ENCODE measurements at regions not wholly inside any gene's neighbourhood (a gene's known extent, or its start where the extent isn't known, plus 50 kb on each side); places are given as distances from the start of the nearest gene placed in this dataset.

GRCh38 chr2:81942876-81943275 lies 1638.3 kb upstream of the LRRTM1 start:
- no peak for DNase-seq (ENCODE audit: low spot score)

- DNase-seq (ENCODE audit: low spot score), result no peak
These were observed 1637.7 kb upstream of the LRRTM1 start for GRCh38 chr2:81942136-81942680.

GRCh38 chr2:81940266-81940955 lies 1635.9 kb upstream of the LRRTM1 start:
- no peak for DNase-seq (ENCODE audit: low spot score)

GRCh38 chr2:81937944-81938343 lies 1633.4 kb upstream of the LRRTM1 start:
- DNase-seq (ENCODE audit: low spot score), result no peak

GRCh38 chr2:81903534-81903933 lies 1599.0 kb upstream of the LRRTM1 start:
- DNase-seq (ENCODE audit: low spot score), result no peak

GRCh38 chr2:81901017-81901416 lies 1596.5 kb upstream of the LRRTM1 start:
- no peak for DNase-seq (ENCODE audit: low spot score)

- no peak for DNase-seq (ENCODE audit: low spot score)
These were observed 1591.2 kb upstream of the LRRTM1 start for GRCh38 chr2:81895620-81896250.

GRCh38 chr2:81894451-81894990 lies 1590.0 kb upstream of the LRRTM1 start:
- no peak for DNase-seq (ENCODE audit: low spot score)

GRCh38 chr2:81876624-81877023 lies 1572.1 kb upstream of the LRRTM1 start:
- DNase-seq (ENCODE audit: low spot score), result no peak

GRCh38 chr2:81872006-81872405 lies 1567.5 kb upstream of the LRRTM1 start:
- DNase-seq (ENCODE audit: low spot score), result no peak

- DNase-seq (ENCODE audit: low spot score), result no peak
These were observed 1565.6 kb upstream of the LRRTM1 start for GRCh38 chr2:81870119-81870518.

- no peak for DNase-seq (ENCODE audit: low spot score)
These were observed 1554.4 kb upstream of the LRRTM1 start for GRCh38 chr2:81858998-81859397.

- no peak for DNase-seq (ENCODE audit: low spot score)
These were observed 1548.8 kb upstream of the LRRTM1 start for GRCh38 chr2:81853341-81853740.

- DNase-seq (ENCODE audit: low spot score), result no peak
These were observed 1548.1 kb upstream of the LRRTM1 start for GRCh38 chr2:81852651-81853050.

- no peak for DNase-seq (ENCODE audit: low spot score)
These were observed 1535.2 kb upstream of the LRRTM1 start for GRCh38 chr2:81839780-81840179.

- DNase-seq (ENCODE audit: low spot score), result no peak
These were observed 1530.9 kb upstream of the LRRTM1 start for GRCh38 chr2:81835321-81836000.

GRCh38 chr2:81786811-81787210 lies 1482.3 kb upstream of the LRRTM1 start:
- no peak for DNase-seq (ENCODE audit: low spot score)

GRCh38 chr2:81767187-81767912 lies 1462.8 kb upstream of the LRRTM1 start:
- no peak for DNase-seq (ENCODE audit: low spot score)

- DNase-seq (ENCODE audit: low spot score), result no peak
These were observed 1443.0 kb upstream of the LRRTM1 start for GRCh38 chr2:81747481-81748070.

GRCh38 chr2:81739966-81740365 lies 1435.4 kb upstream of the LRRTM1 start:
- no peak for DNase-seq (ENCODE audit: low spot score)

- no peak for DNase-seq (ENCODE audit: low spot score)
These were observed 1430.4 kb upstream of the LRRTM1 start for GRCh38 chr2:81734981-81735380.

- DNase-seq (ENCODE audit: low spot score), result no peak
These were observed 1410.3 kb upstream of the LRRTM1 start for GRCh38 chr2:81714817-81715216.
